ENCODE measurements at regions not wholly inside any gene's neighbourhood (a gene's known extent, or its start where the extent isn't known, plus 50 kb on each side); places are given as distances from the start of the nearest gene placed in this dataset.

GRCh38 chr2:129366263-129366662 lies 613.2 kb upstream of the RAB6C start:
- no peak for TF ChIP-seq CTCF (IDR thresholded peaks at IDR 0.05; ENCODE audit: low read depth, low read length)
- no peak for TF ChIP-seq EZH2phosphoT487 (IDR thresholded peaks at IDR 0.05; ENCODE audit: low read depth)
